Psoas muscle (tissue), 7 donors: ENCODE measurements at regions not wholly inside any gene's neighbourhood (a gene's known extent, or its start where the extent isn't known, plus 50 kb on each side); places are given as distances from the start of the nearest gene placed in this dataset.

Experiments used
- ATAC-seq, 4 donors: fragments of 200-7000 bp; cut with Tn5 transposase; one replicate each; pipeline ENCODE4 v1.9.1; 2020; ENCODE audit warnings: moderate library complexity in 3 of 4, mild to moderate bottlenecking in 2 of 4
- DNase-seq, 2 donors: peaks; one replicate each; pipeline ENCODE4 v3.0.0-alpha.2; 2020
- H3K27ac ChIP-seq: fragments of 200-600 bp; one replicate; pipeline ENCODE4 v1.8.0; 2022
- H3K27me3 ChIP-seq, 3 donors: fragments of 200-600 bp in 1 of 3; one replicate each; pipeline versions ENCODE4 v1.6.1 to v1.8.0; 2013 to 2022; ENCODE audit warnings: low read length in 2 of 3, mild to moderate bottlenecking in 2 of 3, moderate library complexity in 1 of 3; ENCODE audit not compliant: insufficient read depth in 3 of 3
- H3K36me3 ChIP-seq, 2 donors: fragments of 200-600 bp in 1 of 2; one replicate each; pipeline versions ENCODE4 v1.6.1 to v1.8.0; 2013 to 2022; ENCODE audit warnings: low read depth in 1 of 2, mild to moderate bottlenecking in 1 of 2, moderate library complexity in 1 of 2; ENCODE audit not compliant: insufficient read depth in 1 of 2
- H3K4me1 ChIP-seq: fragments of 200-600 bp; one replicate; pipeline ENCODE4 v1.8.0; 2022
- H3K4me3 ChIP-seq: fragments of 200-600 bp; one replicate; pipeline ENCODE4 v1.8.0; 2022; ENCODE audit warnings: mild to moderate bottlenecking
- H3K9me3 ChIP-seq: fragments of 200-600 bp; one replicate; pipeline ENCODE4 v1.8.0; 2022
- CTCF ChIP-seq: fragments of 200-600 bp; IDR thresholded peaks from one replicate; pipeline ENCODE4 v1.8.0; 2022; ENCODE audit warnings: antibody characterized with exemption
- WGBS, 3 donors: extraction: QIAGEN DNeasy Blood & Tissue Kit; methylation state at CpG; one replicate each; pipeline versions ENCODE4 v1.1.6 to v1.1.7; 2013; 5-methylcytosine and 5-hydroxymethylcytosine counted together
- intact Hi-C, 2 donors: fragments of 100-400 bp; cut with DNase I; formaldehyde crosslinking; loops; one replicate each; pipeline versions ENCODE4 v1.11.0 to v1.14.2; 2022
- donor health status: healthy with polysubstance abuse.
- donor health status: DM: no; HTN: no; CAD: no; lungs with moderate emphysema.
- donor health status: Bipolar disorder and iron deficiency.
- donor health status: healthy.
- donor health status: DM: yes; HTN: yes; CAD: no.
- donor health status: DM: no; HTN: no; CAD: no.
- donor health status: DM: yes; HTN: yes; CAD: no.

GRCh38 chr5:58071566-58071965 lies 388.3 kb downstream of the PLK2 start:
- H3K27ac ChIP-seq, result peak overlapping the region; percentile 50
- H3K9me3 ChIP-seq, result no peaks in the 10 kb centered on the region
- no peaks in the 10 kb centered on the region for H3K36me3 ChIP-seq
- intact Hi-C loops, result no loop called here
- 13 to 28% (median 18%) methylated on average over 4 of the region's 4 CpGs for WGBS, 3 donors
- H3K27me3 ChIP-seq, result no peaks in the 10 kb centered on the region
- ATAC-seq (peak; percentile 80 to 99 (median 92)), DNase-seq (peak in 1 of 2 donors; percentile 51)
- no peak for TF ChIP-seq CTCF
- no peak overlapping the region for H3K4me3 ChIP-seq
- H3K4me1 ChIP-seq, result peaks cover 12% of the 10 kb centered on the region

- intact Hi-C loops, result no loop called here
- no peak overlapping the region for H3K27ac ChIP-seq
- H3K27me3 ChIP-seq, result no peaks in the 10 kb centered on the region
Measured at GRCh38 chr5:58069846-58070245, 390.0 kb downstream of the PLK2 start.

DNA sequence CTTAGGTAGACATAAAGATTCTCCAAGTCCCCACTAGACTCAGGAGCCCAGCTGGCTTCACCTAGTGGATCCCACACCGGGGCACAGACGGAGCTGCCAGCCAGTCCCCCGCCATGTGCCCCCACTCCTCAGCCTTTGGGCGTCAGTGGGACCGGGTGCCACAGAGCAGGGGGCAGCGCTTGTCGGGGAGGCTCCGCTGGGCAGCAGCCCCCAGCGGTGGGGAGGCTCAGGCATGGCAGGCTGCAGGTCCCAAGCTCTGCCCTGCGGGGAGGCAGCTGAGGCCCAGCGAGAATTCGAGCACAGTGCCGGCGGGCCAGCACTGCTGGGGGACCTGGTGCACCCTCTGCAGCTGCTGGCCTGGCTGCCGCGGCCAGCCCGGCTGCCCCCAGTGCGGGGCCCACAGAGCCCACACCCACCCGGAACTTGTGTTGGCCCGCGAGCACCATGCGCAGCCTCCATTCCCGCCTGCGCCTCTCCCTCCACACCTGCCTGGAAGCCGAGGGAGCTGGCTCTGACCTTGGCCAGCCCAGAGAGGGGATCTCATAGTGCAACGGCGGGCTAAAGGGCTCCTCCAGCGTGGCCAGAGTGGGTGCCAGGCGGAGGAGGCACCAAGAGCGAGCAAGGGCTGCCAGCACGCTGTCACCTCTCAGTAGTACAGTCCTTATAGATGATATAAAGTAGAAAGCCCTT lies 390.7 kb downstream of the PLK2 start:
- Histone ChIP-seq H3K9me3 (no peaks in the 10 kb centered on the region), H3K36me3 (no peaks in the 10 kb centered on the region), H3K27ac (no peak overlapping the region), H3K4me3 (no peak overlapping the region), H3K27me3 (no peaks in the 10 kb centered on the region), H3K4me1 (peaks cover 12% of the 10 kb centered on the region)
- no peak for DNase-seq
- WGBS, 3 donors, result 95 to 98% (median 97%) methylated on average over 22 to 31 of the region's 31 CpGs
- TF ChIP-seq CTCF, result no peak
- intact Hi-C loops, result no loop called here
- ATAC-seq, result no peak

More at GRCh38 chr5:58069846-58070245, 390.0 kb downstream of the PLK2 start:
- 81 to 84% (median 82%) methylated on average over 4 of the region's 4 CpGs for WGBS, 3 donors
- no peak for TF ChIP-seq CTCF
- H3K9me3 ChIP-seq, result no peaks in the 10 kb centered on the region
- H3K4me1 ChIP-seq, result peaks cover 12% of the 10 kb centered on the region
- ATAC-seq (no peak), DNase-seq (no peak)
- H3K36me3 ChIP-seq, result no peaks in the 10 kb centered on the region
- no peak overlapping the region for H3K4me3 ChIP-seq

DNA sequence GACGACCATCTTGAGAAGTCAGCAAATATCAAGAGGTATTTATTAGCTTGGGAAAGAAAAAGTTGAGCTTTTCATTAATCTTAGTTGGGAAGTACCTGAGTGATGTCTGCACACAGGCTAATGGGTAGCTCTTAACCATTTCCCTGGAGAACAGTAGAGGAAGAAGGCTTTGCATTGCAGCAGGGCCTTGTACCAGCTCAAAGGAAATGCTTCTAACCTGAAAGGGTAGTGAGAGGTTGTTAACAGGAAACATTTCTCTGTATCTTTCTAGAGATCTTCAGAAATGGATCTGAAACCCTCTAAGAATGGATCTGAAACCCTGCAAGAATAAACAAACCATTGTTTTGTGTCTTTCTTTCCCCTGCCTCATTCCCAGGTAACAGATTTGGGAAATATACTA lies 393.3 kb downstream of the PLK2 start:
- no peak for ATAC-seq

More for the DNA sequence above, 393.3 kb downstream of the PLK2 start:
- no peak for TF ChIP-seq CTCF
- no peaks in the 10 kb centered on the region for H3K9me3 ChIP-seq
- no peak overlapping the region for H3K27ac ChIP-seq
- no peak for DNase-seq
- intact Hi-C loops, result no loop called here
- peaks cover 0 to 5% (median 0%) of the 10 kb centered on the region in 3 donors for H3K27me3 ChIP-seq
- no peaks in the 10 kb centered on the region for H3K4me1 ChIP-seq
- no peak overlapping the region for H3K4me3 ChIP-seq
- H3K36me3 ChIP-seq, result no peaks in the 10 kb centered on the region
- 82 to 94% (median 86%) methylated on average over 1 of the region's 1 CpG for WGBS, 3 donors
